ENCODE measurements at regions not wholly inside any gene's neighbourhood (a gene's known extent, or its start where the extent isn't known, plus 50 kb on each side); places are given as distances from the start of the nearest gene placed in this dataset.

DNA sequence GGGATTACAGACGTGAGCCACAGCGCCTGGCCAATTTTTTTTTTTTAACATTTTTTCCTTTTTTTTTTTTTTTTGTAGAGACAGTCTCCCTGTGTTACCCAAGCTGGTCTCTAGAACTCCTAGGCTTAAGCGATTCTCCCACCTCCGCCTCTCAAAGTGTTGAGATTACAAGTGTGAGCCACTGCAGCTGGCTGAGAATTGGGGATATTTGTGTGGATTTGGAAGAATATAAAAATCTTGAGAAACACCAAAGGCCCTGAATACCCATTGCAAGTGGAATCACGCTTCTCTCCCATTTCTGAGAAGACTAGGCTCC is 79.9 kb upstream of the ABCC4 start:
- TF ChIP-seq CTCF (conservative IDR thresholded peaks at IDR 0.05; ENCODE audit: low read length): no peak
- TF ChIP-seq EZH2phosphoT487 (IDR thresholded peaks at IDR 0.05; ENCODE audit: borderline replicate concordance, low read depth, low read length): no peak
